Ovary (tissue), 7 donors: ENCODE measurements at regions not wholly inside any gene's neighbourhood (a gene's known extent, or its start where the extent isn't known, plus 50 kb on each side); places are given as distances from the start of the nearest gene placed in this dataset.

Experiments used
- DNase-seq, 5 donors: peaks; one replicate each; pipeline ENCODE4 v3.0.0-alpha.2; 2019 to 2020
- H3K27ac ChIP-seq, 2 donors: fragments of 200-600 bp; one replicate each; pipeline versions ENCODE4 v1.5.1 to v1.8.0; 2019 to 2022
- H3K27me3 ChIP-seq: fragments of 200-600 bp; one replicate; pipeline ENCODE4 v1.8.0; 2022
- H3K36me3 ChIP-seq: fragments of 200-600 bp; sonication (generic); one replicate; pipeline ENCODE4 v1.5.1; 2019
- H3K4me1 ChIP-seq: one replicate; pipeline ENCODE4 v1.8.1; 2013; ENCODE audit warnings: mild to moderate bottlenecking, moderate library complexity; ENCODE audit not compliant: insufficient read depth
- H3K4me3 ChIP-seq: fragments of 200-600 bp; sonication (generic); one replicate; pipeline ENCODE4 v1.5.1; 2017
- H3K9me3 ChIP-seq, 2 donors: fragments of 200-600 bp in 1 of 2; sonication (generic) in 1 of 2; one replicate each; pipeline versions ENCODE4 v1.5.1 to v1.8.1; 2013 to 2019; ENCODE audit warnings: mild to moderate bottlenecking in 1 of 2, moderate library complexity in 1 of 2
- CTCF ChIP-seq, 3 donors: fragments of 450-650 bp in 2 of 3; fragments of 200-600 bp in 1 of 3; IDR thresholded peaks; one replicate each; pipeline versions ENCODE4 v1.5.1 to v1.8.0; 2016 to 2022; ENCODE audit warnings: antibody characterized with exemption in 3 of 3, mild to moderate bottlenecking in 1 of 3
- EP300 ChIP-seq: sonication (generic); formaldehyde crosslinking; IDR thresholded peaks from one replicate; pipeline ENCODE4 v1.6.1; 2017; ENCODE audit warnings: antibody characterized with exemption
- POLR2A ChIP-seq: fragments of 450-650 bp; IDR thresholded peaks from one replicate; pipeline ENCODE4 v1.6.1; 2017; ENCODE audit warnings: antibody characterized with exemption, mild to moderate bottlenecking, moderate library complexity
- WGBS, 3 donors: extraction: QIAGEN DNeasy Blood & Tissue Kit in 1 of 3; methylation state at CpG; one replicate each; pipeline versions ENCODE4 v1.1.5 to v1.1.7; 2013 to 2017; 5-methylcytosine and 5-hydroxymethylcytosine counted together
- intact Hi-C, 4 donors: fragments of 100-400 bp; cut with DNase I; formaldehyde crosslinking; loops; one replicate each; pipeline versions ENCODE4 v1.11.0 to v1.15.1; 2022 to 2023
- donor health status: DM: no; HTN: no; CAD: no; lungs with moderate emphysema.
- donor health status: DM: no; HTN: no; CAD: no.
- donor health status: Bipolar disorder and iron deficiency.
- donor health status: DM: no; HTN: no; CAD: no.
- donor health status: DM: yes; HTN: yes; CAD: no.

GRCh38 chr20:48471176-48471575, 356.6 kb downstream of the PREX1 start:
- Histone ChIP-seq H3K9me3 (no peaks in the 10 kb centered on the region), H3K4me1 (no peaks in the 10 kb centered on the region), H3K27me3 (no peaks in the 10 kb centered on the region), H3K4me3 (no peak overlapping the region), H3K27ac (no peak overlapping the region), H3K36me3 (no peaks in the 10 kb centered on the region)
- intact Hi-C loops: no loop called here
- no peak for DNase-seq
- 58 to 75% (median 61%) methylated on average over 5 of the region's 5 CpGs for WGBS, 3 donors
- TF ChIP-seq EP300 (no peak), CTCF (IDR thresholded peaks at IDR 0.05) (no peak), POLR2A (no peak)

GRCh38 chr20:48470141-48470540, 357.7 kb downstream of the PREX1 start:
- Histone ChIP-seq H3K36me3 (no peaks in the 10 kb centered on the region), H3K27ac (no peak overlapping the region), H3K9me3 (no peaks in the 10 kb centered on the region), H3K4me3 (no peak overlapping the region), H3K27me3 (no peaks in the 10 kb centered on the region), H3K4me1 (no peaks in the 10 kb centered on the region)
- DNase-seq: no peak
- intact Hi-C loops: no loop called here
- TF ChIP-seq POLR2A (no peak), CTCF (IDR thresholded peaks at IDR 0.05) (no peak), EP300 (no peak)
- WGBS, 3 donors: 85% methylated on average over 3 of the region's 3 CpGs

GRCh38 chr20:48469026-48469425, 358.8 kb downstream of the PREX1 start:
- no peaks in the 10 kb centered on the region for H3K27me3 ChIP-seq
- no peaks in the 10 kb centered on the region for H3K4me1 ChIP-seq
- H3K27ac ChIP-seq: no peak overlapping the region
- intact Hi-C loops: no loop called here
- TF ChIP-seq CTCF (IDR thresholded peaks at IDR 0.05) (no peak), EP300 (no peak), POLR2A (no peak)
- H3K36me3 ChIP-seq: no peaks in the 10 kb centered on the region
- 90 to 96% (median 92%) methylated on average over 4 of the region's 4 CpGs for WGBS, 3 donors
- DNase-seq: no peak
- H3K4me3 ChIP-seq: no peak overlapping the region
- H3K9me3 ChIP-seq: no peaks in the 10 kb centered on the region

GRCh38 chr20:48468571-48468970, 359.2 kb downstream of the PREX1 start:
- Histone ChIP-seq H3K27me3 (no peaks in the 10 kb centered on the region), H3K27ac (no peak overlapping the region), H3K4me1 (no peaks in the 10 kb centered on the region), H3K9me3 (no peaks in the 10 kb centered on the region), H3K4me3 (no peak overlapping the region), H3K36me3 (no peaks in the 10 kb centered on the region)
- 77 to 86% (median 78%) methylated on average over 5 of the region's 5 CpGs for WGBS, 3 donors
- intact Hi-C loops: no loop called here
- no peak for DNase-seq
- no peak for TF ChIP-seq POLR2A
- TF ChIP-seq EP300: no peak
- no peak for TF ChIP-seq CTCF (IDR thresholded peaks at IDR 0.05)

GRCh38 chr20:48467622-48468021, 360.2 kb downstream of the PREX1 start:
- H3K27me3 ChIP-seq: no peaks in the 10 kb centered on the region
- no peak for TF ChIP-seq EP300
- no peak for TF ChIP-seq POLR2A
- no peak for TF ChIP-seq CTCF (IDR thresholded peaks at IDR 0.05)
- no peaks in the 10 kb centered on the region for H3K36me3 ChIP-seq
- WGBS, 3 donors: 88 to 94% (median 91%) methylated on average over 2 of the region's 2 CpGs
- no peak for DNase-seq
- no peak overlapping the region for H3K27ac ChIP-seq
- H3K4me1 ChIP-seq: no peaks in the 10 kb centered on the region
- intact Hi-C loops: no loop called here
- H3K4me3 ChIP-seq: no peak overlapping the region
- no peaks in the 10 kb centered on the region for H3K9me3 ChIP-seq
